NCI-H82 (cell line): ENCODE measurements at regions not wholly inside any gene's neighbourhood (a gene's known extent, or its start where the extent isn't known, plus 50 kb on each side); places are given as distances from the start of the nearest gene placed in this dataset.

ENCODE experiments used
- DNase-seq: peaks from one replicate; lab custom pipeline; 2025; lab: John Stamatoyannopoulos, UW

DNA sequence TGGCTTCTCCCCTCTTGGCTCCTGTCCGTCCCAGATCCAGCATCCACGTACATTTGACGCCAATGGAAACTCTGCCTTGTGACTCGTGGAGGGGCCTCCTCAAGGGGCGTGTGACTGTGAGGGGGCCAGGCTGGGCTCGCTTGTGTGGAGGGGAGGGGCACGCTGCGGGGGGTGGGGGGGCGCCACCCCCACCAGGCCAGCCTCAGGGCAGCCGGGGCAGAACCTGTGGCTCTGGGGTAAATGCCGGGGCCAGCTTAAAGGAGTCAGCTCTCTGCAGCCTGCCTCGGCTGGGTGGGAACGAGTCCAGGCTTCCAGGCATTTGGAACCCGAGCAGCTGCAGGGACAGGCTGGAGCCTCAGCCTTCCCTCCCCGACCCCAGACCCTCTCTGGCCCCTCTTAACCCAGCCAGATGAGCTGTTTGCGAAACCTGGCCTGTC lies 94.1 kb downstream of the SIK1 start:
- no peak for DNase-seq

DNA sequence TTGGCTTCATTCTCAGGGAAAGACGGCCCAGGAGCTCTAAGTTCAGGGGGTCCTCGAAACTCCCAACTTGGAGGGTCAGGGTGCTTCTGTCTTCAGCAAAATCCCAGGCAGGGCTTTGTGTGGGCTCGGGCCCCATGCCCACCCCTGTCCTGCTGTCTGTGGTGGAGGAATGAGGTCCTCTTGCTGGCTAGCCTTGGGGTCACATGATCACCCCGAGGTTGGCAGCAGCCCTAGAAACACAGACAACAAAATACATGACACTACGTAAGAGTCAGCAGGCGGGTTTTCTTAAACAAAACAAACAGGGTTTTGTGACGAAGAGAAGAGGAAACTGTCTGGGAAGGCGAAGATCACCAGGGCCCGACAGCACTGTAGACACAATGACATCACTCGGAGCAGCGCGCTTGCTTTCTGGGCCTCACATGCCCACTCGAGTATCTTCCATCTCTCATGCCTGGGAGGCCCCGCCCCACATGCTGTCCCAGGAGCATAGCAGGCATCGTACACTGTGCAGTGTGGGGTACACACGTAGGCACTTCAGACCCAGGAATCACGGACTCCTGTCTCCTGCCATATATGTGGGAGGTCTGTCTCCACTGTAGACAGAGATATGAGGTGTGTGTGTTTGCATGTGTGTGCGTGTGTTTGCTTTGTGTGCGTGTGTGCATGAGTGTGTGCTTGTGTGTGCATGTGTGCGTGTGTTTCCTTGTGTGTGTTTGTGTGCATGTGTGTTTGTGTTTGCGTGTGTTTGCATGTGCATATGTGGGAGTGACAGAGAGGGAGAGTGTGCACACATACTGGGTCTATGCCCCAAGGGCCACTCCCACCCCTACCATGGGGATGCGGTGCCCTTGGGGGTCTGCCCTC lies 94.7 kb downstream of the SIK1 start:
- DNase-seq, result no peak

DNA sequence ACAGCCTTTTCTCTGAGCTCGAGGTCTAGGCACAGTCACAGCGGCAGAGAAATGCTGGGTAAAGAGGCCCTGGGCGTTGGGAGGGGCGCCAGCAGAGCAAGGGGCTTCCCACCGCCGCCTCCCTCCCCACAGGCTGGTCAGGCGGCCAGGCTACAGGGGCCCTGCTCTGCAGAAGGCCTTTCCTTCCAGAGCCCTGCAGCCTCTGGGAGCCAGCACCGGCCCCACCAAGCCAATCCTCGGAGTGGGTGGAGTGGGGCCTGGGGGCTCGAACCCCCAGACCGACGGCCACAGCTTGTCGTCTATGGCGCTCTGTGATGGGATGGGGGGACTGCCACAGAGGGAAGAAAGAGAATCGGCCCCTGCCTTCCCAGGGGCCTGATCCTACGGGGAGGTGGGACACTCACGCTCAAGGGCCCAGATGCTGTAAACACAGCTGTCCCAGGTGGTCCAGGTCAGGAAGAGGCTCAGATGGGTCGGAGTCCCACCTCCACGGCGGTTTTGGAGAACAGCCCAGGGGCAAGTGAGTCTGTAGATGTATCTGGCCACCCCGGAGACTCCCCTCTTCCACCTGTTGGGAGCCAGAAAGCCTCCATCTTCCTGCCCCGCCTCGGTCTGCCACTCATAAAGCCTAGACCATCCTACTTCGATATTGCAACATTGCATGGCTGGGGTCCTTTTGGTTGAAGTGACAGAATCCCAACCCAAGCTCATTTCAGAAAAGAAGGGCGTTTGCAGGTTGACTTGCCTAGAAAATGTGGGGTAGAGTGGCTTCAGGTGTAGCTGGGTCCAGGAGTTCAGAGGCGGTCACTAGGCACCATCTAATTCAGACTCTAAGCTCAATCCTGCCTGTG lies 95.6 kb downstream of the SIK1 start:
- no peak for DNase-seq

DNA sequence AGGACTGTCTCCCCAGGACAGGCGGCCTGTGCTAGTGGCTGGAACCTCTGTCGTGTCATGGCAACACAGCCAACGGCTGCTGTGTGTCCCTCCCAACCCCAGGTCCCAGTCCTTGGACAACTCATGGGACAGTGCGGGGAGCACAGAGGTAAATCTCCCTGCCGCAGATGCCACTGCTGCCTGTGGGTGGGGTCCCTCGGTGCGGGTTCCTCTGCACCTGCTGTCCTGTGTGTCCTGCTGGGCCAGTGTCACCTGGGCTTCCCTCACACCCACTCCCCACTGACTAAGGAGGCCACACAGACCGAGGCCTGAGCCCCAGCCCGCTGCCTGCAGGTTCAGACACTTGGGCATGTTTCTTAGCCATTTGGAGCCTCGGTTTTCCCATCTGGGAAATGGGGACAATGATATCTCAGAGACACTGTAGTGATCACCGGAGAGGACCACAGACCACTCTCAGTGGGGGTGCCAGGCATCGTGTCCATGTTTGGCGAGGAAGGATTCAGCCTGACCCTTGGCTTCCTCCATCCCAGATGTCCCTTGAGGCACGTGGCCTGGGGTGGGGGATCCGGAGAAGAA lies 96.5 kb downstream of the SIK1 start:
- no peak for DNase-seq

DNA sequence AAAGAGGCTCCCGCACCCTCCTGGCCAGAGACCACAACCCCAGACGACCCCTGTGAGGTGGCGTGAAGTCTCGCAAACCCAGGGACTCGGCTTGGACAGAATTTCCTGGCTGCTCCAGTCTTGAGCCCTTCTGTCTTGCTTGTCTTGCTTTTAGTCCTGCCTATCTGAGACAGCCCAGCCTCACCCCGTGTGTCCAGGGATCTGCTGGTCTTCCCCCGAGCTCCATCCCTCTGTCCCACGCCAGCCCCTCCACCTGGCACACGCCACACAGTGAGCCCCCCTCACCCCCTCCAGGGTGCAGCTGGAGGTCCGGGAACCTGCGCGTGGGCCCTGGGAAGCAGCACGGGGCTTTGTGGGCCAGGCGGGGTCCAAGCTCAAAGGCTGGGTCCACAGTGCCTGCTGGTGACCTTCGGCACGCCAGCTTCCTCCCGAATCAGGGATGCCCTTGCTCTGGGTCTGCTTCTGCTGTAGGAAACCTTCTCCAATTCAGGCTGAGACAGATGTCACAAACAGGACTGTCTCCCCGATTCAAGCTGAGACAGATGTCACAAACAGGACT lies 97.1 kb downstream of the SIK1 start:
- no peak for DNase-seq

DNA sequence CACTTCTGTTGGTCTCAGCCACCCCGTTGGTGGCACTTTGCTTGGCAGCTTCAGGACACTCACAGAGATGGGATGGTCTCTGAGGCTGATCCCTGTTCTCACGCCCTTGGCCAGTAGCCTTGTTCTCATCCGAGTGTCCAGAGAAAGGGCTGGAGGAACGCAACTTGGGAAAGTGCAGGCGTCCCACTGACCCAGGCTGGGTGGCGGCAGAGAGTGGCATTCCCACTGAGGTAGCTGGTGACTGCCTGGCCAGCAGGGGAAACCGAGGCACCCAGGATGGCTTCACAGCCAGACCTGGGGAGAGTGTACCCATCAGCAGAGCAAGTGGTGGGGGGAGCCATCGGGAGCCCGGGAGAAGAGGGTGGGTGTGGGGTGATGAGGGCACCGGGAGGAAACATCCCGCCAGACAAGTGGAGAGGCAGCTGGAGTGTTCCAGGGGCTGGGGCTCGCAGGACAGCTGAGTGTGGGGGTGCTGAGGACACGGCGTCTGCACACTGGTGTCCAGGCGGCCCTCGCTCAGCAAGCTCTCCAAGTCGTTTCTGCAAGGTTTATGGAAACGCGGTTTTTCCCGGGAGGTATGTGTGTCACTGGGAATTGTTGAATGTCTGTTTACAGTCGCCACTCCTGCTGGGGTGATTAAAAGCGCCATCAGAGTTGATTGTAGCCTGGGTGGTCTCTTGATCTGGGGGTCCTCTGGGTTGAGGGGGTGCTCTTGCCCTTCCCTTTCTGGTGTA lies 97.8 kb downstream of the SIK1 start:
- no peak for DNase-seq

DNA sequence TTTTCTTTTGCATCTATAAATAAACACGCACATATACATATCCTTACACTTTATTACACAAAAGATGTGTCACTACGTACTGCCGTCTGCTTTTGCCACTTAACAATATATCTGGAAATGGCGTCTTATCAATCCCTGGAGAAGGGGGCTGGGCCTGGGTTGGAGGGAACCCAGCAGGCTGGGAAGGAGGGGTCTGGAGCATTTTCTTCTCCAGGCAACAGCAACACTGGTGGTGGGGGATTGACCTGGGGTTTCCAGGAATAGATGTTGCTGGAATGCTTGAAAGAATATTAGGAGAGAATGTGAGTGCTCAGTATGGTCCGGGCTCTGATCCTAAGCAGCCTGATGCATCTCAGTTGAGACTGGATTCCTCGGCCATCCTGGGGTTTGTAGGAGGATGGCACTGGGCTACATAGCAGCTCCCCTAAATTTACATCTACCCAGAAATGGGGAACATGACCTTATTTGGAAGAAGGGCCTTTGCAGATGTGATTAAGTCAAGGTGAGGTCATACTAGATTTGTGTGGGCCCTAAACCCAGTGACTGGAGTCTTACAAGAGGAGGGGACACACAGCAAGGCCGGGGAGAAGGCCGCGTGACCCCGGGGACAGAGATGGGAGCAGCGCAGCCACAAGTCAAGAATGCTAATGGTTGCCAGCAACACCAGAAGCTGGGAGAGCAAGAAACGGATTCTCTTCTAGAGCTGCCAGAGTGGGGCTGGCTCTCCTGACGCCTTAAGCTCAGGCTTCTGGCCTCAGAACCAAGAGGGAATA lies 98.6 kb downstream of the SIK1 start:
- no peak for DNase-seq

DNA sequence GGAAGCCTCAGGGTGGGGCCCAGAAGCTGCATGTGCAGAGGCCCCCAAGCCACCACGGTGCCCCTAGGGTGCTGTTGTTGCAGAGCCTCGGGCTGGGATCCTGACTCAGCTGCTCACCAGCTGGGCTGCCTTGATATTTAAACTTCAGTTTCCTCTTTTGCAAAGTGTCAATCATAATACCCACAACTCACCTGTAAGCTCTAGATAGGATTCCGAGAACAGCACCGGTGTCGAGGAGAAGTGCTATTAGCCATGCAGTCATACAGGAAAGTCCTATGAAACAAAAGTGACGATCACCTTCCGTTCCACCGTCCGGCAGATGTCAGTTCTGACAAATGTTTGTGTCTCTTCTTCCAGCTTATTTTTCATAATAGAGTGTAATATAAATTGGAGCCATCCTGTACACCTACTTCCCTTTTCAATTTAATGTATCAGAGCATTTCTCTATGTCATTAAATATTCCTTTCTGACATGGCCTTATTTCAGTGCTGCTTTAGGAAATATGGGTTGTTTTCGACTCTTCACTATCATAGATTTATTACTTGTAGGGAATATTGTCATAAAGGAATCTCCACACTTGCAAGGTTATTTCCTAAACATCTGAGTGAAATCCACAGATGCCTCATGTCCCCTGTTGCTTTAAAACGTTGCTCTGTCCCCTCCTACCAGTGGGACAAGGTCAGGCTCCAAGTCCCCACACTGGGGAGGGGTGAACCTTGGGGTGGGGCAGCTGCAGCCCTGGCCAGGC lies 100.8 kb downstream of the SIK1 start:
- no peak for DNase-seq

DNA sequence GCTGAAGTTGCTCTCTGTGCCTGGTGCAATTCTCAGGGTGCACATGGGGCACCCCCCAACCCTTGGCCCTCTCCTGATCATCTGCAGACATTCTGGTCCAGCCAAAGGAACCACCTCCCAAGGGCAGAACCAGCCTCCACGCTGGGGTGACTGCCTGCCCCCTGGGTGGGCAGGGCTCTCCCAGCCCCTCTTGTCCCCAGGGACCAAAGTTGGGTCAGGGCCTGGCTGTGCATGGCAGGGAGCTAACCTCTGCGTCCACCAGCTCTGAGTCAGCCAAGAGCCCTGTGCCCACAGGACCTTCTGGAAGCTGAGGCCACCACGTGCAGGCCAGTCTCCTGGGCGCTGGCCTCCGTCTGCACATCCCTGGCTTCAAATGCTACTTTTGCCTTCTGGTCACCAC lies 101.9 kb downstream of the SIK1 start:
- DNase-seq, result no peak

DNA sequence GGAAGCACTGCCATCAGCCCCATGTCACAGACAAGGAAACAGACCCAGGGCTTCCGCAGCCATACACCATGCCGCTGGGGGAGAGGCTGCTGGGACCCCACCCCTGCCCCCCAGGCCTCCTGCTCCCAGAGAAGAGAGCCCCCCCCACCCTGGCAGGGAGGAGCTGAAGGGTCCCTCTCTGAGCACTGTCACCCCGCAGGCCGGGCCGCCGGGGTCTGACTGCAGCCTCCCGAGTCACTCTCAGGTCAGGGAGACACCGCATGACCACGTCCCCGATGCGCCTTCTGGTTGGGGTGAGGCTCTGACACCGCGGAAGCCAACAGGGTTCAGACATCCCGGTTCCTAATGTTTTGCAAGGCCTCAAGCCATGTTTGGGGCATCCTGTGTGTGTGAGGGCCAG lies 102.3 kb downstream of the SIK1 start:
- DNase-seq, result no peak

DNA sequence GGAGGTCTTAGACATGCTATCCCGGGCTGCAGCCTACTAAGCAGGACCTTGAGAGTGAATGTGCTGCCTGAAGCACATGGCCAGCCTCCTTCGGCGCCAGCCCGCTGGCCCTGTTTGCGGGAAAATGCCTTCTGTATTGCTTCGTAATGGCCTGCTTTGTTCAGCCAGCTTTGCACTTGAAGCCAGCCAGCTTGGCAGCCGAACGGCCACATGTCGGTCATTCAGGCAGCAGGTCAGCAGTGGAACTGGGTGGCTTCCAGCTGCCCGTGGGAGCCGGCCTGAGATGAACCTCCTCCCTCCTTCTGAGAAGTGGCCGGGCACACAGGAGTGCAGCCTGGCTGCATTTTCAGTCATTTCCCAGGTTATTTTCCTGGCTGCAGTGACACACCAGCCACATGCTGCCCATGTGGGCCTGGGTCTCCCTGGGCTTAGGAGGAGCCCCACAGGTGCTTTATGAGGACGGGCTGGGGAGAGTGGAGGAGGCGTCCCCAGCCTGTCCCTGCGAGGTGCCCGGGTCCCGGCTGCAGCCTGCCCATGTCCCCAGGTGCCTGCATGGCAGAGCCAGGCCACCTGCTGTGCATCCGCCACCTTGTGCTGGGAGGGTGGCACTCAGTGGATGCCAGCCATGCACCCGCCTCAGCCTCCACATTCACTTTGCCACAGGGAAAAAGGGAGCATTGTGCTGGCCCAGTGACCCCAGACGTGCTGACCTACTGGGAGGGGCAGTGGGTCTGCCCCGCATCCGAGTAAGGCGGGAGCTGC lies 103.5 kb downstream of the SIK1 start:
- no peak for DNase-seq

DNA sequence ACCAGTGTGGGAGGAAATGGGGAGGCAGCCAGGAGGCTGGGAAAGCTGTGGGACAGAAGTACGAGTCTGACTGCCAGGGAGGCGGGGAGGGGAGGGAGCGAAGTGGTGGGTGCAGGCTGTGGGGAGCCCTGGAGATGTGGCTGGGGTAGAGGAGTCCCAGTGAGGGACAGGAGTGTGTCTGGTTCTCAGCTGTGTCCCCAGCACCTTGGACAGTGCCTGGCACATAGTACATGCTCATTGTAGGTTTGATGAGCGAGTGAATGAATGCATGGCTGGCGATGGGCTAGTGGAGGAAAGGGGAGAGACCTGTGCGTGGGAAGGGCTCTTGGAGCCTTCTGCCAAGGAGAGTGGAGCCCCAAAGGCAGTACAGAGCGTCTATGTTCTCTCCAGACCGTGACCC lies 104.1 kb downstream of the SIK1 start:
- no peak for DNase-seq

DNA sequence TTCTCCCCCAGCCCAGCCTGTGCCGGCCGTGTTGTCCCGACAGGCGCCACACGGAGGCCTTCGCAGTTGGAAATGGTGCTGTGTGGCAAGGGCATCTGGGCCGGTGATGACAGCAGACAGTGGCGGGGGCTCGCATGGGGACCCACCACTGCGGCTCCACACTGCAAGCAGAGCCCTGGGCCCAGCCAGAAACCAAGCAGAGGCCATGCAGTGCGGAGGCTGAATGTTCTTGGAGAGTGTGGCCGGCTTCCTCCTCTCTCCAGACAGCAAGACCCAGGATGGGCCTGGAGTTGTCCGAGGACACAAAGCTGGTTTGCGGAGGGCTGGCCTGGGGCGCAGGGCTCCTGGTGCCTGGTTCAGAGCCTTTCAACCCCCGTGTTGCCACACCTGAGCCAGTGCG lies 104.6 kb downstream of the SIK1 start:
- DNase-seq, result no peak

DNA sequence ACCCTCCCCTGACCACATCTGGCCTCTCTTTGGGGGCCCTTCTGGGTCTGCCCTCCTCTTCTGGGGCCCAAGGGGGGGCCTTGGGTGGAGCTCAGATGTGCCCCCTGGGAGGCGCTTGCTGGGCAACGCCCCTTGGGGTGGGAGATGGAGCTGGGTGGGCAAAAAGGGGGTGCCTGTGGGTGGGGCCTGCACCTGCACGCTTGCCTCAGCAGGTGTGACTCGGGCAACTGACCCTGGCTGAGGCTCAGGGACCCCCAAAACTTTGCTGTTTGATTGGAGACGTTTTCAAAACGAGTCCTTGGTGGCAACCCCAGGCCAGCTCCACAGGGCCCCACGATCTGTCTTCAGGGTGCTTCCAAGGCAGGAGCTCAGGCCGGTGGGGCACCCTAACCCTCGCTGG lies 105.3 kb downstream of the SIK1 start:
- no peak for DNase-seq

DNA sequence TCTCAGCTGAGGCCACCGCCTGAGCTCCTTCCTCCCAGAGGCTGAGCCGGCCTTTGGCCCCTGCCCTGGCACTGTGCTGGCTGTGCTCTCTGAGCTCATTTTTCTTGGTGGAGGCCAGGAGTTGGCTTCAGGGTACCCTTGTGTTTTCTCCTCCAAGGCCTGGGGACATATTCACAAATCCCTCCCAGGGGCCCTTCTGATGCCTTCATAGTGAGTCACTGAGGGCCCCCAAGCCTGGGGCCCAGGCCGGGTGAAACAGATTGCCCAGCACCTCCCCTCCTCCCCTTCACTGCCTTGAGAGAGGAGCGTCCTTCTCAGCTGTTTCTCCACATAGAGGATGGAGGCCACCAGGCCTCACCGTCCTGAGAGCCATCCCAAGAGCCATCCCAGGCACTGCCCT lies 105.8 kb downstream of the SIK1 start:
- DNase-seq, result no peak

DNA sequence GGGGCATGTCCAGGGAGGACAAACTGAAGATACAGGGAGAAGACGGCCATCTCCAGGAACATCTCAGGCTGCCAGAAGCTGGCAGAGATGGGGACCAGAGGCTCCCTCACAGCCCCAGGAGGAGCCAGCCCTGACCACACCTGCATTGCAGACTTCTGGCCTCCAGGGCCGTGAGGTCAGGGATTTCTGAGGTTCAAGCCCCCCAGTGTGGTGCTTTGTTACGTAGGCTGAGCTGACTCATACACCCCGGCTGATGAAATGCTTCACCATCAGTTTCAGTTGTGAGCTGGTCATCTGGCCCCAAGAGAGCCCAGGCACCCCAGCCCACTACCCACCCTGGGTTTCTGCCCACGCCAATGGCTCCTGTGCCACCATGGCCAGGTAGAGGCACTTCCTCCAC lies 106.4 kb downstream of the SIK1 start:
- no peak for DNase-seq

DNA sequence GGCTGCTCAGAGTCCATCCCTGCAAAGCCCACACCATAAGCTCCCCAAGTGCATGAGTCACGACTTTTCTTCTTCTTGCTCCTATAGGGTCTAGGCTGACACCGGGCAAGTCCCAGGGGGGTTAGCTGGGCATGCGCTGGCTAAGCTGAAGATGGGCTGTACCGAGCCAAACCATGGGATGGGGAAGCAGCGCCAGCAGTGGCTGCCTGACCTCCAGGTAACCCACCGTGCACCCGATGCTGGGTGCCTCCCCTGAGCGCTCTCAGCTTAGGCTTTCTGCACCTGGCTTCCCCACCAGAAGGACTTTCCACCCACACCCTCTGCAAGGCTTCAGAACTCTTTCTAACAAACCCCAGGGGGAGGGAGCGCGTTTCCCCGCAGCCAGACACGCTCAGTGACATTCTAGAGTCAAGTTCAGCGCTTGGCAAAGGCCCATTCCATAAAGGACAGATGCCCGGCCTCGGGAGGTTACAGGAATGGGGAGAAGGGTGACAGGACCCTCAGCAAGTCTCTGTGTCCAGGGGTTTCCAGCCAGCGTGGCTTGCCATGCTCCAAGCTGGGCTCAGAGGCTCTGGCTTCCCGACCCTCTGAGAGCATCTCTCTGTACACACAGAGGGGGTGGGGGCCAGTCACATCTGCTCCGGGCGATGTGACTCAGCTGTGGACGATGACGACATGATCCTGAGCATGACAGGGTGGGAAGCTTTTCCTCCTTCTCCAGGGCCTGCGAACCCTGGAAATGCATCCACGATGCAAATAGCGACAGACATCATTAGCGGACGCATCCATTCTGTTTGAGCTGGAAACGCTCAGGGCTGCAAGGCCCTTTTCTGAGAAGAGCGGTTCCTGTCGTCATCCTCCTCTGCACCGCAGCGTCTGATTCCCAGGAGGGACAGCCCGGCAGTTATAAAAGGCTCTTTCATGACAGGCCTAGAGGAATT lies 107.8 kb downstream of the SIK1 start:
- peak; percentile 45 for DNase-seq

DNA sequence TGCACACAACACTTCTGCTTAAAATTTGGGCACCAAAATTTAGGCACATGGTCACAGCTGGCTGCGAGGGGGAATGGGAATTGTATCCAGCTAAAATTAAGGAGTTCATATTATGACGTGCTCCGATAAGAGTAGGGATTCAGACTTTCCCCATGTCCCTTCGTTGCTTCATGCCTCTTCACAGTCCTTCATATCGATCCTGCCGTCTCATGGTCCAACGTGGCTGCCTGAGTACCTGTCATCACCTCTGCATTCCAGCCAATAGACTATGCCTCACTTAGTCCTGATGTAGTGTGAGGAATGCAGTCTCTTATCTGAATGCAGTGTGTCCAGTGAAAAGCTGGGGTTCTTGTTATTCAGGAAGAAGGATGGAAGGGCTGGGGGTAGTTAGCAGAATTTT lies 108.6 kb downstream of the SIK1 start:
- no peak for DNase-seq
